HG02852 (cell line): ENCODE measurements at regions not wholly inside any gene's neighbourhood (a gene's known extent, or its start where the extent isn't known, plus 50 kb on each side); places are given as distances from the start of the nearest gene placed in this dataset.
"Not testable (repeated sequence)": the region's sequence is repeated elsewhere in the genome, so short reads cannot be mapped to it uniquely, and the experiment has no call there.

ENCODE experiments used
- ATAC-seq: cut with Tn5 transposase; IDR thresholded peaks from one replicate; pipeline ENCODE4 v1.9.1; 2021; ENCODE audit warnings: mild to moderate bottlenecking, moderate library complexity; ENCODE audit not compliant: unreplicated experiment

DNA sequence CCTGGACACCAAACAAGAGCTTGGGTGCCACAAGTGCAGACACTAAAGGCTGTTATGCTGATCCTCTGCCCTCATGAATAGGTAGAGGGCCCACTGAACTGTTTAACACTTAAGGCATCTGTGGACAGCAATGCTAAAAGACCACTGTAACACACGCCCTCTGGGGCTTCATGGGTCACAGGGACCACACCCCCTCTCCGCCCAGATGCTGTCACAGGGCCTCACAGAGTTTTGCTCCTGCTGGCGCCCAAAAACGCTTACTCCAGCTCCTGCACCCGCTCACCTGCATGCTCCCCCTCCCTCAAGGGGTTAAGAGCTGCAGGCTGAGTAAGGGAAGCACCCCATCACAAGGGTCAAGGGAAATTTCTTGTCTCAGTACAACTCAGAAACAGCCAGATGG is 141.8 kb upstream of the NUDT4 start:
- ATAC-seq, result no peak

DNA sequence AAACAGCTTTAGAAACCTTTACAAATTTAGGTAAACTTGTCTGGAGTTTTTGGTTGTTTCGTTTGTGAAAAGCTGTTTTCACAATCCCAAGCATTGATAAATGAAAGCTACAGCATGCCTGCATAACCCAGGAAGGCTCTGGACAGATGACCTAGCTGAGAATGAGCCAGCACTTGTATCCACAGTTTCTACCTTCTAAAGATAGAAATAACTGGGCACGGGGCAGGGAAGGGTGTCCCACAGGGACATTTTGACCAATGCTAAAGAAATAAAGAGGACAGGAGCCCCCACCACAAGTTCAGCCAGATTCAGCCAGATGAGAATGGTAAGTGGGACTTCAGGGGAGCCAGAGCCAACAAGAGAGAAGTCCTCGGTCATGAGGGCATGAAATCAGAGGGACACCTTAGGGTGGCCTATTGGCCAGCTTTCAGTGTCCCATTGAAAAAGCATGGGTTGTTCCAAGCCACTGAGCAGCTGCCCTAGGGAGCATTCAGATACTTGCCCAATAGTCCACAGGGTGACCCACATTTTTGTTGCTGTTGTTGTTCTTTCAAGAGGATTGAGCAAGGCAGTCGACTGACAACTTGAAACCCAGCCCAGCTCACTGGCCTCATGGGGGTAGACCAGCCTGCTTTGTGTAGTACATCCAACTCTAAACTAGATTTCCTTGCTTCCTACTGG is 140.3 kb upstream of the NUDT4 start:
- ATAC-seq, result no peak

DNA sequence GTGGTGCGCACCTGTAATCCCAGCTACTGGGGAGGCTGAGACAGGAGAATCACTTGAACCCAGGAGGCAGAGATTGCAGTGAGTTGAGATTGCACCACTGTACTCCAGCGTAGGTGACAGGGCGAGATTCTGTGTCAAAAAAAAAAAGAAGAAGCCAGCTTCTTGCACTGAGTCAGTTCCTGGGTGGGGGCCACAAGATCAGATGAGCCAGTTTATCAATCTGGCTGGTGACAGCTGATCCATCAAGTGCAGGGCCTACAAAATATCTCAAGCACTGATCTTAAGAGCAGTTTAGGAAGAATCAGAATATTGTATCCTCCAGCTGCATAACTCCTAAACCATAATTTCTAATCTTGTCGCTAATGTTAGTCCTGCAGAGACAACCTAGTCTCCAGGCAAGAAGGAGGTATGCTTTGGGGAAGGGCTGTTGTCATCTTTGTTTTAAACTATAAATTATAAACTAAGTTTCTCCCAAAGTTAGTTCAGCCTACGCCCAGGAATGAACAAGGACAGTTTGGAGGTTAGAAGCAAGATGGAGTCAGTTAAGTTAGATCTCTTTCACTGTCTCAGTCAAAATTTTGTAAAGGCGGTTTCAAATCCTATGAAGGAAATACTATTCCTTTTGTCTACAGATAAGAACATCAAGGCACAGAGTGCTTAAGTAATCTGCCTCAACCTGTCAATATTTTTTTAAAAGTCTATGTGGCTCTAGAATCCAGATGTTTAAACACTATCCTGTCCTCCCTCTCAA is 139.0 kb upstream of the NUDT4 start:
- not testable (repeated sequence) for ATAC-seq

DNA sequence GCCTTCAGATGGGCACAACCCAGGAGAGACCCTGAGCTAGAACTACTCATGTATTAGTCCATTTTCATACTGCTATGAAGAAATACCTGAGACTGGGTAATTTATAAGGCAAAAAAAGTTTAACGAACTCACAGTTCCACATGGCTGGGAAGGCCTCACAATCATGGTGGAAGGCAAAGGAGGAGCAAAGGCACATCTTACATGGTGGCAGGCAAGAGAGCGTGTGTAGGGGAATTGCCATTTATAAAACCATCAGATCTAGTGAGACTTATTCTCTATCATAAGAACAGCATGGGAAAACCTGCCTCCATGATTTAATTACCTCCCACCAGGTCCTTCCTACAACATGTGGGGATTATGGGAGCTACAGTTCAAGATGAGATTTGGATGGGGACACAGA is 137.9 kb upstream of the NUDT4 start:
- ATAC-seq, result not testable (repeated sequence)

DNA sequence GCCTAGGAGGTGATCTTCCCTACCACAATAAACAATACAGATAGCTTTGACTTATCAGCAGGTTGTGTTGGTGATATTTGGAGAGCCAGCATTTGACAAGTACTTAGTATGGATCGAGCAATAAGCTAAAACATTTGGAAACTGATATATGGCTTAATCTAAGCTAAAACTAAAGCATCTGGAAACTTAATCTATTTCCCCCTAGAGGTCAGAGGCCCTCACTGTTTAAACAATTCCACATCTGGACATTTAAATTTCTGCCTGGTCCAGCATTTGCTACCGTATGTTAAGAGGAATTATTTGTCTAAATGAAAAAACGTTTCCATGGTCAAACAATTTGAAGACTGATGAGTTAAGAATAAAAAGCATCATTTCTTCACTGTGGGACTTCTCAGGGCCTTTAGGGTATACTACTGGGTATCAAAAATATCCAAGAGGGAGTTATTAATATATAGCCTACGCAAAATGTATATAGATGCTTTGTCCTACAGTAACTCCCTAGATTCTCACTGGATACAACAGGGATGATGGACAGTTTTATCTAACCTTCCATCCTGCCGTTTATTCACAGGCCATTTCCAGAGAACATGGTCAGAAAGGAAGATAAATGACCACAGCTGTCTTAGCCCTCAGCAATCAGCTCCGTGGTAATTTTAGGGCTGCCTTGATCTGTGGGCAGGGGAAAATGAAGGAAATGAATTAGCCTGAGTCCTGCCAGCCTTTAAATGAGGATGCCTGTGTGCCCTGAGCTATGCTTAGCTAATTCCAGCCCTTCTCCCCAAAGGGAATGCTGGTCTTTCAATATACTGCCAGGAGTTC is 135.4 kb upstream of the NUDT4 start:
- ATAC-seq, result no peak

DNA sequence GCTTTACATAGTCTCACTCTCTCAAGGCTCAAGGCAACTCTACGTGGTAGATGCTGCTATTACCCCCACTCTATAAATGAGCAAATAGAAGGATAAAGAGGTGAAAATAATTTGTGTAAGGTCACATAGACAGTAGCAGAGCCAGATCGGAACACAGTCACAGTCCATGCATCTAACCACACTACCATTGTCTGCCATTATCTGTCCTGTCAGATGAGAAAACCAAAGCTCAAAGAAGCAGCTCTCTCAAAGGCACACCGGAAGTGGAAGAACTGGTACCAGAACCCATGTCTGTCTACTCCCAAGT is 134.4 kb upstream of the NUDT4 start:
- ATAC-seq, result no peak

DNA sequence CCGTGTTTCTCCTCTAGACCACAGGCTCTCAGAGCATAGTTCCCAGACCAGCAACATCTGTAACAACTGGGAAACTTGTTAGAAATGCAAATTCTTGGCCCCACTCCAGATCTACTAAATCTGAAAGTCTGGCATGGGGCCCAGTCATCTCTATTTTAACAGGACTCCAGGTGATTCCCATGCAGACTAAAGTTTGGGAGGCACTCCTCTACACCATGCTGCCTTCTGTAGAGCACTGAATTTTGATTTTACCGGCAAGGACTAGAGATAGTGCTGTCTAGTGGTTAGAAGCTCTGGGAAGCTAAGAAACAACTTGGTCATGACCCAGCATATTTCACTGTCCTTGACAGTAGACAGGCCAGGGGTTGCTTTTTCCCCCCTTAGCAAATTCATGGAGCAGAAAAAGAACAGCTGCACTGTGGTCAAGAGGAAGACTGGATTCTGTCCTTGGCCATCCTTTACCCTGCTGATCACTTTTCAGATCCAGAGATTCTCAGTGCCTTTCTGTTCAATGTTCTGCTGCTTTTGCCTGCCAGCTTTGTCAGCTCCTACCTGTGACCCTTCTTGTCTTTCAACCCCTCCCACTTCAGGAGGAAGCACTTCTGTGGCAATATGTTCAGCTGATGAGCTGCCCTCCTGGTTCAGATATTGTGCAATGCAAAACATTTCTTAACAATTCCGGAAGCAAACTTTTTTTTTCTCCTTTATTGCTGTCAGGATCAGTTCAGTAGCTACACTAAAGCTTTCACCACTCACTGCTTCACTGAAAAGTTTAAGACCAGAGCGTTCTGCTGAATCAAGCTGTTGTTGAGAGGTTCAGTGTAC is 133.8 kb upstream of the NUDT4 start:
- no peak for ATAC-seq

DNA sequence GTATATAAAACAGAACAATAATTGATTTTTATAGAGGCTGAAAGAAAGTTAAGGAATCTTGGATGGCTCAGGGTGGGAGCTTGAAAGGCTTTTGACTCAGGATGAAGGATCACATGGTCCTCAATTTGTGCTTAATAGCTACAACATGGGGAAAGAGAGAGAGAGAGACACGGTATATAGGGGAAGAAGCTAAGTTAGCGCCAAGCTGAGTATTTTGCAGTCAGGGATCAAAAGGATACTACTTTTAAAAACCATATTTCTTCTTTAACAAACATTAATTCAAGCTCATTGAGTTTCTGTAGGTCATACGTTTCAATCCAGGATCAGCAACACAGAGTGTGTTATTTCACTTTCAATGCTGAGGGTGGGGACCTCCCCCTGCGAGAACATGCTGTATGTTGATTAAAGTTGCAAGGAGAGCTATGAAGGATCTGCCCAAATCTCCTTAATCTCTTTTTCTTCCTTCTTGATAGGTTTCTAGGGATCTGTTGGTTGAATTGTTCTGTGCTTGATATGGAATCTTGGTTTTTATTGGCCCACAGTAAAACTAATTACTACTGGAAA is 133.1 kb upstream of the NUDT4 start:
- no peak for ATAC-seq

DNA sequence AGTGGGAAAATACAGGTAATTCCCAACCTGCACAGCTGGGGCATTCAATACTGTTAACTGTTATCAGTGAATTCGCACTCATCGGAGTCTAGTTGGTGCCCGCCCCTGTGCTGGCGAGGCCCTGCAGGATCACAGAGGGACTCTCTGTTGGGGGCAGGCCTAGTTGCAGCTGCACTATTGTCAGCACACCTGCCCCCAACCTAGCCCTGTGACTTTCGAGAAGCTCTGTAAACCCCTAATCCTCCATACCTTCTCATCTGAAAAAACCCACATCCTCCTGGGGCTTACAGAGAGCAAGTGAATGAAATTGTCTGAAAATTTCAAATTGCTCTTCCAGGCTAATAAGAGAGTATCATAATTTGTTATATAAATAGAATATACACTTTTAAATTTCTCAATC is 132.2 kb upstream of the NUDT4 start:
- ATAC-seq, result peak; percentile 68

DNA sequence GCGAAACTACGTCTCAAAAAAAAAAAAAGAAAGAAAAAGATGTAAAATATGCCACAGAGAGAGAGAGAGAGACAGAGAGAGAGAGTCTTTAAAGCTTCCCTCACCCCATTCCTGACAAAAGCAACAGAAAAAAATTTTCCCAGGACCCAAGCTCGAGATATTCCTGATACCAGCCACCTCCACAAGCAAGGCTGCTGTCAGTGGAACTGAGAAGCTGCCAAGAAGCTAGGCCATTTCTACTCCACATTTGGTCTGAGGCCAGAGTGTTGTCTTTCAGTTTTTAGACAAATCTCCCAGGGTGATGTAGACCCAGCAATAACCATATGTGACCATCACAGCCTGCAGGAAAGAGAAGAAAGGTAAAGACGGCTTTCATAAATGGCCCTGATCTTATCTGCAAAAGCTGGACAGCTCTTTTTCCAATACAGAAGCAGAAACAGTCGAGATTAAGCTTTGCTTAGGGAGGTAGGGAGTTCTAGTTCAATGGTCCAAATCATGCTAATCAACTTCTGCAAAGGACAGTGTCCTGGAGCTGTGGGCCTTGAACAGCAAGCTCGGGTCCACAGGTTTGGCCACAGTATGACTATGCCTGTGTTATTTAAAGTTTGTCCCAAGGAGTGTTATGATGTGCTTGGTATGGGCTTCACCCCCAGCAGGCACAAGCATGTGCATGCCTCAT is 130.3 kb upstream of the NUDT4 start:
- ATAC-seq, result no peak

DNA sequence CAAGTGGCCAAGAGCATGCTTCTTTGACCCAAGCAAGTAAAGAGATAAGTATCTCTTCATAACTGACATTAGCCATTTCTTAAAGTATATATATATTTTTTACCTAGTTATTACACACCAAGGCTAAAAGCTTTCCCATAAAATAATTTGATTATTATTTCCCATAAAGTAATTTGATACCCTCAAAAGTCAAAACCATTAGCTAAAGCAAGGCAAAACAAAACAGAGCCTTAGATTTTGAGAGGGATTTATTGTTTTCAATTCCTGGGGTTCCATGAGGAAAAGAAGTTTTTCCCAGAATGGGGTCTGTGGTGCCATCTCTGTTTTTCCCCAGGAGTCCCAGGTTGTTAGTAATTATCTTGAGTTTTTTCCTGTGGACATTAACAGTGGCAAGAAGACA is 125.5 kb upstream of the NUDT4 start:
- ATAC-seq, result no peak

DNA sequence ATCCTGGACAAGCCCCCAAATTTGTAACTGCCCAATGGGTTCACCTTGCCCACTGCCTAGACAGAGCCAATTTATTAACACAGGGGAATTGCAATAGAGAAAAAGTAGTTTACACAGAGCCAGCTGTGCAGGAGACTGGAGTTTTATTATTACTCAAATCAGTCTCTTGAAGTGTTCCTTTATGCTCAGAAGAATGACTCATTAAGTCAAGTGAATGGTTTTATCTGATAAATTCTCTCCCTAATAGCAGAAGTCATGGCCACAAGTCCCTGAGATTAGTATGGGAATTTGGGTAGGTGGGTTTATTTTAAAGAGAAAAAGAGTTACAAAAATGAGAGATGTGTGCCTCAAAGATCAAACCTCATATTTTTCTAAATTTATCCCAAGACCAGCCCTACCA is 122.8 kb upstream of the NUDT4 start:
- no peak for ATAC-seq

DNA sequence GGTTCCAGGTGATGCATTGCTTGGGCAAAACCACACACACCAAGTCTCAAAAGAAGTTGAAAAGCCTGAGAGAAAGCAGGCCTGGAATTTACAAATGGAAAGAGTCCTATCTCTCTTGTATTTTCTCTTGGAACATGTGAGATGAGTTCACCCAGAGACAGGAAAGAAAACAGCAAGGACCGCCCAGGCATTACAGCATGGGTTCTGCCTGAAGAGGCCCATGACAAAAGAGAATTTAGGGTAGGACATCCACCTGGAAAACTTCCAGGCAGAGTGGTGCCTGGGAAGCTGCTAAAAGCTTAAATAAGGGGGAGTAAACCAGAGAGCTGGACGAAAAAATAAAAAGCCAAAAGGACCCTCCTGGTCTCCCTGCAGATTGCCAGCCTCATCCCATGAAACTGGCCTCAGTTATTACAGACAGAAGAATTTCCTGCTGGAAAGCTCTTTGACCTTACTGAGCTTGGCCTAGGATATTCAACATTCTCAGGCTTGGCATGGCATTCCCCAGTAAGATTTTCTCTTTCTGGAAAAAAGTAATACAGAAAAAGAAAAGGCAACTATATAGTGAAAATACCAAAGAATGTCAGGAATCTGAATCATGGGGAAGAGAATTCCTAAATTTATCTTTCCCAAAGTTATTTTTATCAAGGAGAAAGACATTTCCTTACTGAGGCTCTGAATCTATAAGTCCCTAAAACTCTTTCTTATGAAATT is 121.3 kb upstream of the NUDT4 start:
- no peak for ATAC-seq

DNA sequence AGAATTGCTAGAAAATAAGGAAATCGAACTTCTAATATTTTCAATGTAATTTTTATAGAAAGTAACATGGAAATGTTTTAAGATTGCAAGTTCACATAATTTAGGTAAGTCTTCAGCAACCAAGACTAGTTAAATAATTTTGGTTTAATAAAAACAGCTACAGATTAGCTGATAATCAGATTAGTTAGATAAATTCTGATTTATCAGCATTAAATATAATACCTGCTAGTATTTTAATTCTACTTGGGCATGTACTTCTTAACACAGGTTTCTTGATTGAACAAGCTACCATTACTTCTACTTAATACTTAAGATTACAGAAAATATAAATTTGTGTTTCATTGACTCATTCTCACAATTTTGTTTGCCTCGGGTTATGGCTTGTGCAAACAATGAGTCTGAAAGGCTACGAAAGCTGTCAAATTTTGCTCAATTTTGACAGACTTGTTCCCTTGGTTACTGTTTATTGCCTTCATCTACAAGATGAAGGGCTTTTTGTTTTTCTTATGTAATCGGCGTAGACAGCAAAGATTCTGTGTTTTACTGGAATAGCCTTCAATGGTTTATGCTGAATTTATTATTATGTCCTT is 116.1 kb upstream of the NUDT4 start:
- no peak for ATAC-seq

DNA sequence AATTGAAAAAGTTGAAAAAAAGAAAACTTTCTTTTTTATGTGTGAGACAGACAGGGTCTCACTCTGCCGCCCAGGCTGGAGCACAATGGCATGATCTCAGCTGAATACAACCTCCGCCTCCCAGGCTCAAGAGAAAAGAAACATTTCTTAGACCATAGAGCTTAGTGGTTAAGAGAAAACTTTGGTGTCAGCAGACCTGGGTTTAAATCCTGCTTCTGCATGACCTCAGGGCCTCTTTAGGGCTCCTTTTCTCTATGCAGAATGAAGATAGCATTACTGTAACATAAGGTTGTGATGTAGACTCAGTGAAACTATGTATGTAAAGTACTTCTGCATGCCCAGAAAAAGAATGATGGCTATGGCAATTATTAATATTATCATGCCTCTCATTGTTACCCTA is 104.7 kb upstream of the NUDT4 start:
- no peak for ATAC-seq

DNA sequence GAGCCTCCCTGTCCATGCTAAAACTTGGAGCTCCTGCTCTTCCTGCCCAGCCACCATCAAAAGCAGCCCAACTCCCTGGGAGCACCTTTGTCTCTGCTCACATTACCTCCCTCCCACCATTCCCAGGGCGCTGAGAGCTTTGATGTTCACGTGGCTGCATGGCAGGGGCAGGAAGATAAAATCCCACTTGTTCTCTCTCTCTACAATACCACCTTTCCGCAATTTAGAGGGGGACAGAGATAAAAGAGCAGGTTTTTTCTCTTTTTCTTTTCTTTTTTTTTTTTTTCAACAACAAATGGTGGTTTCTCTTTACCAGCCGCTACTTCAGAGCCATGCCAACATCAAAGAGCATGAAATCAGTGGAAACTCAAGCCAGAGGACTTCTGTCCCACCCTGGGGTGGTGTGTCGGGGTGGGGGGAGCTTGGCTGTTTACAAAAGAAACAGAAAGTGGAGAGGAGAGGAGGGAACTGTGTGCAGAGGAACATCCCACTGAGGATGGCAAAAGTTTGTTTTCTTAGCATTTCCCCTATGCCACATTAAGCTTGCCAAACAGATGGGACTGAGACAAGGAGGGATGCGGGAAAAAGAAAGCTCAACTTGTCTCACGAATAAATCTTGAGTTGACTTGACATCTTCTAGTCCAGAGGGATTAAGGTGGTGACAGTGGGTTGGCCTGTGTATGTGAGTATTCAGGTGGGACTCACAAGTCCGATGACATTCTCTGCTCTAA is 103.7 kb upstream of the NUDT4 start:
- no peak for ATAC-seq

DNA sequence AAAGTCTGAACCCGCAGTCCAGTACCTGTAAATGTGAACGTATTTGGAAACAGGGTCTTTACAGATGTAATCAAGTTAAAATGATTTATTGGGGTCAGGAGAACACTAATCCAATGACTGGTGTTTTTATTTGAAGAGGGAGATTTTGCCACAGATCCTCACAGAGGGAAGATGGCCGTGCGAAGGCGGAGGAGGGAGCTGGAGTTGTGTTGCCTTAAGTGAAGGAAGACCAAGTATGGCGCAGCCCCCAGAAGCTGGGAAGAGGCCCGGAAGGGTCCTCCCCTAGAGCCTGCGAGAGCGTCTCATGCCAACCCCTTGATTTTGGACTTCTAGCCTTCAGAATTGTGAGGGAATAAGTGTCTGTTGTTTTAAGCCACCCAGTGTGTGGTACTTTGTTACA is 102.8 kb upstream of the NUDT4 start:
- no peak for ATAC-seq

DNA sequence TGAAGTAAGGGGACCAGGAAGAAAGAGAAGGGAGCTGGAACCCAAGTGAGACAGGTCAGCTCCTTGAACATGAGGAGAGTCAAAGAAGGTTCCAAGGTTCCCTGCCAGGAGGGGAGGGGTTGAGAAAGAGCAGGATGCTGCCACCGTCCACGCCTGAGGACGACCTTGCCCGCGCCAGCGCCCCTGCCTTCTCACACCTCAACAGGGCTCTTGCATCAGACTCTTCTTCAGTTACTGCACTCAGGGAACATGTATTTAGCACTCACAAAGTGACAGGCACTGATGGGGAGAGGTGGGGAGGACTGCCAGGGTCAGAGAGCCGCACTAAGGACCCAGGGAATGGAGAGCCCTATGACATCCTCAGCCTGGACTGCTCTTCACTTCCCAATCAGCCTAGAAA is 102.1 kb upstream of the NUDT4 start:
- ATAC-seq, result no peak
